IMR-90 (cell line): ENCODE measurements at regions not wholly inside any gene's neighbourhood (a gene's known extent, or its start where the extent isn't known, plus 50 kb on each side); places are given as distances from the start of the nearest gene placed in this dataset.

ENCODE experiments used
- ATAC-seq: fragments of 200-7000 bp; cut with Tn5 transposase; 2 replicates; pipeline ENCODE4 v1.9.1; 2020; ENCODE audit warnings: low read depth, mild to moderate bottlenecking, moderate library complexity
- BruUV-seq: library from RNA; stranded (reverse); fragments of 400-500 nt; replicated peaks from 2 replicates; lab custom pipeline; 2021; lab: Mats Ljungman, UMichigan
- CTCF ChIA-PET: fragments of 300-600 bp; formaldehyde crosslinking; extraction: SDS; loops from one replicate; lab custom pipeline; 2021; ENCODE audit warnings: antibody characterized with exemption; lab: Yijun Ruan, JAX
- POLR2A ChIA-PET: fragments of 300-600 bp; sonication (Branson Sonifier 250); formaldehyde crosslinking; loops from one replicate; lab custom pipeline; 2022; ENCODE audit warnings: antibody characterized with exemption; ENCODE audit not compliant: unreplicated experiment; lab: Charles Lee
- DNase-seq: peaks from one replicate; pipeline ENCODE4 v3.0.0; 2013
- H2AFZ ChIP-seq: replicated peaks from 2 replicates; pipeline ENCODE3; 2013; ENCODE audit warnings: low read length, mild to moderate bottlenecking; ENCODE audit not compliant: poor library complexity
- H2AK5ac ChIP-seq: 2 replicates; pipeline ENCODE4 v1.6.1; 2013; ENCODE audit warnings: low read depth, low read length, inconsistent platforms
- H2AK9ac ChIP-seq: replicated peaks from 2 replicates; pipeline ENCODE3; 2013; ENCODE audit warnings: mild to moderate bottlenecking, low read depth, low read length, moderate library complexity; ENCODE audit not compliant: poor library complexity
- H2BK120ac ChIP-seq: 2 replicates; pipeline ENCODE4 v1.6.1; 2013; ENCODE audit warnings: low read depth, low read length, inconsistent platforms
- H2BK15ac ChIP-seq: 3 replicates; pipeline ENCODE4 v1.6.1; 2013; ENCODE audit warnings: low read depth, low read length, inconsistent platforms
- H2BK20ac ChIP-seq: 2 replicates; pipeline ENCODE4 v1.6.1; 2013; ENCODE audit warnings: low read depth, mild to moderate bottlenecking, inconsistent platforms, low read length, moderate library complexity
- H2BK5ac ChIP-seq: 2 replicates; pipeline ENCODE4 v1.6.1; 2013; ENCODE audit warnings: mild to moderate bottlenecking, low read depth, low read length, inconsistent platforms; ENCODE audit not compliant: poor library complexity, severe bottlenecking
- H3K14ac ChIP-seq: replicated peaks from 2 replicates; pipeline ENCODE4 v1.6.1; 2013; ENCODE audit warnings: low read depth, low read length, inconsistent platforms
- H3K18ac ChIP-seq: 2 replicates; pipeline ENCODE4 v1.6.1; 2013; ENCODE audit warnings: low read depth, low read length, control low read depth
- H3K23ac ChIP-seq: 2 replicates; pipeline ENCODE4 v1.6.1; 2013; ENCODE audit warnings: low read depth, low read length, inconsistent platforms
- H3K27ac ChIP-seq: 2 replicates; pipeline ENCODE4 v1.5.1; 2013; ENCODE audit warnings: mild to moderate bottlenecking, control low read depth, low read length; ENCODE audit not compliant: insufficient read depth
- H3K27me3 ChIP-seq: 2 replicates; pipeline ENCODE4 v1.6.1; 2013; ENCODE audit warnings: low read length; ENCODE audit not compliant: control insufficient read depth, insufficient read depth
- H3K36me3 ChIP-seq: 2 replicates; pipeline ENCODE4 v1.6.1; 2013; ENCODE audit warnings: low read length, mixed read lengths; ENCODE audit not compliant: control insufficient read depth, insufficient read depth
- H3K4ac ChIP-seq: 2 replicates; pipeline ENCODE4 v1.6.1; 2013; ENCODE audit warnings: low read depth, low read length, inconsistent platforms
- H3K4me1 ChIP-seq: 2 replicates; pipeline ENCODE4 v1.6.1; 2013; ENCODE audit warnings: low read length, mixed read lengths; ENCODE audit not compliant: control insufficient read depth, insufficient read depth
- H3K4me2 ChIP-seq: 2 replicates; pipeline ENCODE4 v1.6.1; 2013; ENCODE audit warnings: low read depth, mild to moderate bottlenecking, control low read depth, low read length, moderate library complexity
- H3K4me3 ChIP-seq: 2 replicates; pipeline ENCODE4 v1.5.1; 2013; ENCODE audit warnings: low read depth, mild to moderate bottlenecking, control low read depth, low read length, moderate library complexity; ENCODE audit not compliant: insufficient read depth
- H3K56ac ChIP-seq: 2 replicates; pipeline ENCODE4 v1.6.1; 2013; ENCODE audit warnings: low read length, inconsistent platforms; ENCODE audit not compliant: insufficient read depth; ENCODE audit errors: extremely low read depth
- H3K79me1 ChIP-seq, 2 experiments: 2 replicates each; pipeline ENCODE4 v1.6.1; 2013; ENCODE audit warnings: low read length in 2 of 2, inconsistent platforms in 1 of 2, low read depth in 1 of 2
- H3K9ac ChIP-seq: 2 replicates; pipeline ENCODE4 v1.6.1; 2013; ENCODE audit warnings: low read depth, low read length, control low read depth
- H3K9me1 ChIP-seq: 2 replicates; pipeline ENCODE4 v1.6.1; 2013; ENCODE audit warnings: low read length, inconsistent platforms; ENCODE audit not compliant: insufficient read depth
- H3K9me3 ChIP-seq: 2 replicates; pipeline ENCODE4 v1.6.1; 2013; ENCODE audit warnings: low read length; ENCODE audit not compliant: control insufficient read depth, insufficient read depth
- H4K20me1 ChIP-seq: 2 replicates; pipeline ENCODE4 v1.6.1; 2013; ENCODE audit warnings: low read length, inconsistent platforms; ENCODE audit not compliant: insufficient read depth
- H4K5ac ChIP-seq: 2 replicates; pipeline ENCODE4 v1.6.1; 2013; ENCODE audit warnings: mild to moderate bottlenecking, low read depth, low read length, control low read depth
- H4K8ac ChIP-seq, 2 experiments: 2 replicates each; pipeline ENCODE4 v1.6.1; 2013; ENCODE audit warnings: low read depth in 2 of 2, low read length in 2 of 2, control low read depth in 1 of 2, inconsistent platforms in 1 of 2
- H4K91ac ChIP-seq: 2 replicates; pipeline ENCODE4 v1.6.1; 2013; ENCODE audit warnings: low read depth, low read length, inconsistent platforms; ENCODE audit not compliant: insufficient read depth
- CEBPB ChIP-seq: IDR thresholded peaks from 2 replicates; pipeline ENCODE4 v1.6.1; 2012; ENCODE audit warnings: low read depth, low read length, improper control_type of control experiment
- CHD1 ChIP-seq: IDR thresholded peaks from 2 replicates; pipeline ENCODE4 v1.6.1; 2012; ENCODE audit warnings: low read depth, low read length, improper control_type of control experiment
- FOS ChIP-seq: fragments of 150-350 bp; IDR thresholded peaks from 2 replicates; pipeline ENCODE4 v1.6.1; 2016; ENCODE audit warnings: low read depth, low read length
- MAFK ChIP-seq: IDR thresholded peaks from 2 replicates; pipeline ENCODE4 v1.6.1; 2012; ENCODE audit warnings: low read depth, low read length, improper control_type of control experiment
- MAZ ChIP-seq: IDR thresholded peaks from 2 replicates; pipeline ENCODE4 v1.6.1; 2012; ENCODE audit warnings: low read depth, mild to moderate bottlenecking, low read length, improper control_type of control experiment, moderate library complexity, borderline replicate concordance
- MXI1 ChIP-seq: IDR thresholded peaks from 2 replicates; pipeline ENCODE4 v1.6.1; 2012; ENCODE audit warnings: low read depth, mild to moderate bottlenecking, low read length, moderate library complexity, borderline replicate concordance
- NFE2L2 ChIP-seq: fragments of 150-350 bp; IDR thresholded peaks from 2 replicates; pipeline ENCODE4 v1.6.1; 2016; ENCODE audit warnings: low read depth, mild to moderate bottlenecking, low read length
- POLR2A ChIP-seq: IDR thresholded peaks from 2 replicates; pipeline ENCODE4 v1.6.1; 2012; ENCODE audit warnings: mild to moderate bottlenecking, low read depth, low read length
- RAD21 ChIP-seq: IDR thresholded peaks from 2 replicates; pipeline ENCODE4 v1.6.1; 2012; ENCODE audit warnings: low read length, improper control_type of control experiment
- RFX5 ChIP-seq: IDR thresholded peaks from 2 replicates; pipeline ENCODE4 v1.8.0; 2012; ENCODE audit warnings: low read depth, mild to moderate bottlenecking, low read length, moderate library complexity
- SMC3 ChIP-seq: fragments of 150-350 bp; IDR thresholded peaks from 2 replicates; pipeline ENCODE4 v1.6.1; 2016; ENCODE audit warnings: low read depth, mild to moderate bottlenecking, antibody characterized with exemption, low read length, moderate library complexity
- USF2 ChIP-seq: fragments of 150-350 bp; IDR thresholded peaks from 2 replicates; pipeline ENCODE4 v1.6.1; 2017; ENCODE audit warnings: mild to moderate bottlenecking, antibody characterized with exemption, low read length, low read depth
- WGBS, 2 experiments: methylation state at CpG; one replicate each; pipeline versions ENCODE4 v1.1.5 to v1.1.7; 2013; ENCODE audit warnings: missing lambda C conversion rate in 2 of 2; ENCODE audit not compliant: insufficient read length in 1 of 2; ENCODE audit errors: extremely low coverage in 2 of 2; 5-methylcytosine and 5-hydroxymethylcytosine counted together
- dilution Hi-C: fragments of 300-500 bp; cut with HindIII; formaldehyde crosslinking; loops from one replicate; pipeline ENCODE4 v1.14.3; 2018; ENCODE audit warnings: low sequenced_read_pairs; ENCODE audit not compliant: unreplicated experiment
- in situ Hi-C: fragments of 300-500 bp; cut with MboI; formaldehyde crosslinking; loops from 3 replicates; pipeline ENCODE4 v1.14.3; 2019; ENCODE audit warnings: low sequenced_read_pairs, inconsistent platforms, mixed read lengths
- intact Hi-C: fragments of 100-400 bp; cut with micrococcal nuclease; formaldehyde crosslinking; loops from 2 replicates; pipeline ENCODE4 v1.10.0; 2022

DNA sequence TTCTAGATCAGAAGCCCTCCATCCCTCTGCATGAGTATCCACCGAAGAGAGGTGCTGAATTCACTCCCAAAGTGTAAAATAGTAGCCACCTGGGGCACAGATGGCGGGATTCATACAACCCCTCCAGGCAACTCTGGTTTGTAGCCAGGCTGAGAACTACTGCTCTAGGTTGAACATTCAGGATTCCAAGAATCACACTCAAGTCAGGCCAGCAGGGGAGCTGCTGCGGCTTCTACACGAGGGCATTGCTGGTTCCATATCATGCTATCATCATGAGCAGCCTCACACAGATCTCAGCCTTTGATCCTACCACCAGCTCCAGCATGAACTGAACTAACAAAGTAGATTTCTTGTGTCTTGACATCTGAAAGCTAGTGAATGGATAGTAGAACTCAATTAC lies 367.9 kb downstream of the DIRAS2 start:
- no peaks in the 10 kb centered on the region for H3K27me3 ChIP-seq
- no peak overlapping the region for H3K14ac ChIP-seq
- no peak overlapping the region for H2BK20ac ChIP-seq
- H4K91ac ChIP-seq, result no peak overlapping the region
- DNase-seq (no peak), ATAC-seq (no peak)
- H2BK15ac ChIP-seq, result no peak overlapping the region
- no peaks in the 10 kb centered on the region for H4K20me1 ChIP-seq
- no peaks in the 10 kb centered on the region for H3K9me1 ChIP-seq
- ChIA-PET CTCF (no interaction called here), POLR2A (no interaction called here)
- no peak overlapping the region for H3K9ac ChIP-seq
- no peak overlapping the region for H4K8ac ChIP-seq
- H3K79me1 ChIP-seq, result no peaks in the 10 kb centered on the region
- 100% methylated on average over 1 of the region's 4 CpGs; no CpG with 5 or more reads in 1 of the 2 experiments for WGBS, 2 experiments
- no peak overlapping the region for H2AFZ ChIP-seq
- in situ Hi-C loops, result no loop called here
- no peak overlapping the region for H3K23ac ChIP-seq
- H4K5ac ChIP-seq, result no peak overlapping the region
- no peak for TF ChIP-seq NFE2L2
- TF ChIP-seq MXI1, result no peak
- TF ChIP-seq FOS, result no peak
- TF ChIP-seq CHD1, result no peak
- TF ChIP-seq MAZ, result no peak
- TF ChIP-seq POLR2A, result no peak
- no peak for TF ChIP-seq CEBPB
- no peak for TF ChIP-seq RAD21
- no peak for TF ChIP-seq USF2
- TF ChIP-seq RFX5, result no peak
- TF ChIP-seq MAFK, result no peak
- no peak for TF ChIP-seq SMC3
- BruUV-seq, result no TSS peak
- intact Hi-C loops, result no loop called here
- H3K9me3 ChIP-seq, result no peaks in the 10 kb centered on the region
- no peaks in the 10 kb centered on the region for H3K4me1 ChIP-seq
- no peak overlapping the region for H3K27ac ChIP-seq
- no peak overlapping the region for H3K18ac ChIP-seq
- H3K4me3 ChIP-seq, result no peak overlapping the region
- H2BK120ac ChIP-seq, result no peak overlapping the region
- dilution Hi-C loops, result no loop called here
- H2BK5ac ChIP-seq, result no peak overlapping the region
- no peak overlapping the region for H3K4ac ChIP-seq
- no peak overlapping the region for H3K56ac ChIP-seq
- no peak overlapping the region for H2AK9ac ChIP-seq
- no peak overlapping the region for H3K4me2 ChIP-seq
- no peak overlapping the region for H2AK5ac ChIP-seq
- no peaks in the 10 kb centered on the region for H3K36me3 ChIP-seq
